SIG-M5 treated with dmso at 0.1 percent for 504 hours (cell line): ENCODE measurements at regions not wholly inside any gene's neighbourhood (a gene's known extent, or its start where the extent isn't known, plus 50 kb on each side); places are given as distances from the start of the nearest gene placed in this dataset.

Experiments used
- DNase-seq: peaks from one replicate; lab custom pipeline; 2025; ENCODE audit not compliant: unreplicated experiment; lab: John Stamatoyannopoulos, UW

GRCh38 chr10:123480845-123481244 is 185.3 kb upstream of the GPR26 start:
- DNase-seq, result no peak

- DNase-seq, result no peak
Measured at GRCh38 chr10:123484722-123485121, 181.4 kb upstream of the GPR26 start.

- DNase-seq, result peak; percentile 17
Measured at GRCh38 chr10:123485341-123485960, 180.7 kb upstream of the GPR26 start.

GRCh38 chr10:123488436-123488835 is 177.7 kb upstream of the GPR26 start:
- no peak for DNase-seq

- DNase-seq, result no peak
Measured at GRCh38 chr10:123491364-123491763, 174.8 kb upstream of the GPR26 start.

GRCh38 chr10:123492016-123492415 is 174.1 kb upstream of the GPR26 start:
- no peak for DNase-seq

- no peak for DNase-seq
Measured at GRCh38 chr10:123494301-123494808, 171.8 kb upstream of the GPR26 start.

GRCh38 chr10:123496375-123496774 is 169.8 kb upstream of the GPR26 start:
- no peak for DNase-seq

- no peak for DNase-seq
Measured at GRCh38 chr10:123496996-123497660, 169.0 kb upstream of the GPR26 start.

GRCh38 chr10:123500110-123500509 is 166.0 kb upstream of the GPR26 start:
- DNase-seq, result no peak

GRCh38 chr10:123501148-123501547 is 165.0 kb upstream of the GPR26 start:
- no peak for DNase-seq

GRCh38 chr10:123502983-123503382 is 163.2 kb upstream of the GPR26 start:
- DNase-seq, result no peak

GRCh38 chr10:123506455-123506854 is 159.7 kb upstream of the GPR26 start:
- no peak for DNase-seq

GRCh38 chr10:123507298-123507697 is 158.9 kb upstream of the GPR26 start:
- DNase-seq, result no peak

GRCh38 chr10:123509338-123509737 is 156.8 kb upstream of the GPR26 start:
- DNase-seq, result no peak

- DNase-seq, result no peak
Measured at GRCh38 chr10:123512901-123513775, 153.0 kb upstream of the GPR26 start.

GRCh38 chr10:123513870-123514269 is 152.3 kb upstream of the GPR26 start:
- no peak for DNase-seq

GRCh38 chr10:123514996-123515395 is 151.2 kb upstream of the GPR26 start:
- DNase-seq, result no peak

GRCh38 chr10:123515661-123516060 is 150.5 kb upstream of the GPR26 start:
- no peak for DNase-seq

- no peak for DNase-seq
Measured at GRCh38 chr10:123516291-123516690, 149.9 kb upstream of the GPR26 start.

- DNase-seq, result no peak
Measured at GRCh38 chr10:123517426-123517825, 148.7 kb upstream of the GPR26 start.

GRCh38 chr10:123517901-123518300 is 148.3 kb upstream of the GPR26 start:
- DNase-seq, result no peak
